Right ventricle myocardium superior (tissue), 1 donor: ENCODE measurements at regions not wholly inside any gene's neighbourhood (a gene's known extent, or its start where the extent isn't known, plus 50 kb on each side); places are given as distances from the start of the nearest gene placed in this dataset.

Experiments used
- ATAC-seq: fragments of 200-7000 bp; cut with Tn5 transposase; one replicate; pipeline ENCODE4 v1.9.1; 2020; ENCODE audit warnings: mild to moderate bottlenecking; ENCODE audit not compliant: poor library complexity
- DNase-seq: peaks from one replicate; pipeline ENCODE4 v3.0.0-alpha.2; 2020
- intact Hi-C: fragments of 100-400 bp; cut with DNase I; formaldehyde crosslinking; loops from one replicate; pipeline ENCODE4 v1.11.2; 2022
- donor health status: DM: no; HTN: yes; CAD: no; lungs with severe emphysema.

DNA sequence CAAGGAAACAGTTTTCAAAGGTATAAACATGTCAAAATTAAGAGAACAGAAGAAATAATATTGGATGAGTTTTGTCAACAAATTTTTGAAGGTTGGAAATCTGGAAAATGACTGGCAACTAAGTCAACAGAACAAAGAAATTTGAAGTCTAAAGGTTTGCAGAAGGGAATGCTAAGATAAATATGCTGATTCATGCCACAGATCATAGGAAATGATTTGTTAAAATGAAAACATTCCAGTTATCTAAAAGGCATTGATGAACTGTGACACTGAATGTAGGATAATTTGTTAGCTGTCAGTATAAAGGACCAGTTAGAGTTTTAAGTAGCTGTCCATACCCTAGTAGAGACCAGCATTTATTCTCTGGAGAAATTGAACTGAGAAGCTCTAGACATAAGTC lies 157.9 kb upstream of the CHRM3 start:
- intact Hi-C loops = no loop called here
- ATAC-seq (no peak), DNase-seq (no peak)

DNA sequence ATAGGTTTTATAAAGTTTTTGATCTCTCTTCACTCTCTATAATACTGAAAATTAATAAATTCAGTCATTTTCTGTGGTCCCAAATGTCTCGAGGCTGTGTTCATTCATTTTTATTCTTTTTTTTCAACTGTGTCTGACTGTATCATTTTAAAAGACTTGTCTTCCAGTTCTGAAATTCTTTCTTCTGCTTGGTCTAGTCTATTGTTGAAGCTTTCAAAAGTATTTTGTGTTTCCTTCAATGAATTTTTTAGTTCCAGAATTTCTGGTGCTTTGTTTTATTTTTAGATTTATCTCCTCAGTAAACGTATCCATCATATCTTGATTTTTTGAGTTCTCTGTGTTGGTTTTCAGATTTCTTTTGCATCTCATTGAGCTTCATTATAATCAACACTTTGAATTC lies 161.0 kb upstream of the CHRM3 start:
- DNase-seq (no peak), ATAC-seq (no peak)
- intact Hi-C loops = no loop called here

DNA sequence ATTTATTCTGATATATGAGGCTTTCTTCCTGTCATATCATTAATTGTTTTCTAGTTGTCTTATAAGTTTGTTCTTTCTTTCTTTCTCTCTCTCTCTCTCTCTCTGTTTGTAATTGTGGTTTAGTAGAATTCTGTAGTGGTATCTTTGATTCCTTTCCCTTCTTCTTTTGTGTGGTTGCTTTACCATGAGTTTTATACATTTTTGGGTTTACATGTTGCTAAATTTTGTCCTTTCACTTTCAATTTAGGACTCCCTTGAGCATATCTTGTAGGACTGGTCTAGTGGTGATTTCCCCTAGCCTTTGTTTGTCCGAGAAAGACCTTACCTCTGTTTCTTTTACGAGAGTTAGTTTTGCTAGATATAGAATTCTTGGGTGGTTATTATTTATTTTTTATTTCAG lies 162.3 kb upstream of the CHRM3 start:
- intact Hi-C loops = no loop called here
- no peak for DNase-seq
- no peak for ATAC-seq

DNA sequence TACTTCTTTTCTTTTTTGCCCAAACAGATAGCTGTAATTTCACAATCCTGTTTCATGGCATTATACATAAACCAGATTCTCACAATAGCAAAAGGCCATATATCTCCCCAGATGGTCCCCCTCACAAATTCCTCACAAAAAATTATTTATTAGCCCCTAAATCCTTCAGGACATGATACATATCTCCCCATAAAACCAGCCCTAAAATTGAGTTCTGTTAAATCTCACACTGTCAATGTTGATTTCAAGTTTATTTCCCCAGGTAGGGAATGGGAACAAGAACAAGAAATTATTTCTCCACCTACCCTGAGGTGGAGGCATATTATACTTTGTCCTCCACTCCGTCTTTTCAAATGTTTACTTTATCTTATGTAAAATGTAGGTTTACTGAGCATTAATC lies 163.4 kb upstream of the CHRM3 start:
- intact Hi-C loops = no loop called here
- DNase-seq (no peak), ATAC-seq (no peak)

DNA sequence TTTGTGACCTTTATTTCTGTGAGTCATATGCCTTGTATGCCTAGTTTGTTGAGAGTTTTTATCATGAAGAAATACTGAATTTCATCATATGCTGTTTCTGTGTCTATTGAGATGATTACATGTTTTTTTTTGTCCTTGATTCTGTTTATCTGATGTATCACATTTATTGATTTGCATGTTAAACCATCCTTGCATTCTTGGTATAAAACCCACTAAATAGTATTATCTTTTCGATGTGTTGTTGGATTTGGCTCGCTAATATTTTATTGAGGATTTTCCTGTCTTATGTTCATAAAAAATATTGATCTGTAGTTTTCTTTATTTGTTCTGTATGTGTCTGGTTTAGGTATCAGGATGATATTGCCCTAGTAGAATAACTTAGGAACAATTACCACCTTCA lies 164.7 kb upstream of the CHRM3 start:
- intact Hi-C loops = no loop called here
- DNase-seq (no peak), ATAC-seq (no peak)

DNA sequence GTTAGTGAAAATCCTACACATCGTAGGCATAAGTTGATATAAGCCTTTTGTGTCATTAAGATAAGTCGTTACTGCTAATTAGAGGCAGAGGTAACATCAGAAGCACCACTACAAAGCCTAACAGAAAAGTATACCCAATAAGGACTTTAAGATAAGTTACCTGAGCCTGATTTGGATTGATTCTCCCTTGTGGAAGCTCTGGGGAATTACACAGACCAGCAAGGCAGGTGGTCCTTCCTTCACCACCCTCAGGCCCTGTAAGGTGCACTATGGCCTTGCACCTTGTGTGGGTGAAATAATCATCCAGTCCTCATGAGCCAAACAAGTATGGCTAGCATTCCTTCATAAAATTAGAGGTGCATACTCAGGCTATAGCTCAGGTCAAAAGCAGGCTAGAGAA lies 166.7 kb upstream of the CHRM3 start:
- ATAC-seq (no peak), DNase-seq (no peak)
- intact Hi-C loops = no loop called here

DNA sequence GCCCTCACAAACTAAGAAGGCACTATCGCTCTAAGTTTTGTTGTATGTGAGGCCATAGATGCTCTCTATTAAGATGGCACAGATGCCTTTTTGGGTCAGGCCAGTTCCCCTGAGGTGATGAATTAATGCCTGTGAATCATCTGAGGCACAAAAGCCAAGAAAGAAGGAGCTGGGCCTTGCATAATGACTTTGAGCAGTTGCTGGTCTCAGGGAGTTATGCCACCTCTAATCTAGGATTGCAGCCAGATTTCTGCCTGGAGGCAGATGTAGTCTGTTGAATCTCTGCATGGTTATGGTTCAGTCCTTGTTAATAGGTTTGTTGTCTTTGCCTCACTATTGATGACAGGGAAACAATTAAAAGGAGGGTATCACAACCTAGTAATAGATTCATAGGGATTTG lies 168.1 kb upstream of the CHRM3 start:
- ATAC-seq = no peak
- intact Hi-C loops = no loop called here
- no peak for DNase-seq

DNA sequence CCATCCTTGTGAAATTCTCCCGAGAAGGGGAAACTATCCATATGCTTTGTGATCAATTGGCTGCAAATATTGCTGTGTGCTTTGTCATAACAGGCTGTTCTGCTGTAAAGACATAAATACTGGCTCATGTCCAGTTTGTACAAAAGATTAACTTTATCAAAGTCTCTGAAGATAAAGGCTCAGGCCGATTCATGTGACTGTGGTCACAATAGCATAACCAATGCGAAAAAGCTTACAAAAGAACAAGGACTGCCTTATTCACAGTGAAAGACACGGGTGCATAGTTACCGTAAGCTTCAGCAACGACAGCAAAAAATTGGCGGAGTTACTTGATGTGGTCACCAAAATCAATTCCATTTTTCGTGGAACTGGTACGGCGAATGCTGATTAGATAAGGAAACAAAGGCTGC lies 173.6 kb upstream of the CHRM3 start:
- ATAC-seq = no peak
- intact Hi-C loops = no loop called here
- DNase-seq = no peak

DNA sequence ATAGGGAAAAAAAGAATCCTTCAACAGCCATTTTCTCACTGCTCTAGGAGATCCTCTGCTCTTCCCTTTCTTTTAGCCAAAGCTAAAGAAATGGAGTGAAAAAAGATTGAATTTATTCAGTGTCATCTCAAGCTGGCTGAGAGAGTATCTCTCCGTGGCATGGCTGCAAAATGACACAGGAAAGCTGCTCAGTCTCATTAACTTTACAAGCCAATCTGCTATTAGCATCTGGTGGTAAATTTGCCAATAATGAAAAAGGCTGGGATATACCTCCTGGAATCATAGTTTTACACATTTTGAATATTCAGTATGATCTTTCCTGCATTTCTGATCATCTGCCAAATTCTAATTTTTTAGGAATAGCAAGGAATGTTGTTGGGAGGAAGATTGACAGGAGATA lies 176.8 kb upstream of the CHRM3 start:
- no peak for ATAC-seq
- DNase-seq = no peak
- intact Hi-C loops = no loop called here

DNA sequence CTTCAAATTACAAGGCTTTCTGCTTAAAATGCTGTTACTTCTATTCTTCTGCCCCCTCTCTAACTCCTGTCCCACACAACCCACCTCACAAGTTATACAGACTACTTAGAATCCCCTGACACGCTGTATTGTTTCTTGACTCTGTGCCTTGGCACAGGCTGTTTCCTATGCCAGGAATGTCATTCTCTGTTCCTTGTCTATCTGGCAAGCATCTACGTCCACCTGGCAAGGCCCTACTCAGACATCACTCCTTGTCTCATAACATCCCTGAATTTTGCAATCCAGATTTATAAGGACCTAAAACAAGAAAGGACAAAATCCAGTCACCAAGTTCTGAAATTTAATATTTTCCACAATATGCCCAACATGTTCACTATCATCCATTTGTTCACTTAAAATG lies 182.0 kb upstream of the CHRM3 start:
- ATAC-seq (no peak), DNase-seq (no peak)
- intact Hi-C loops = no loop called here

DNA sequence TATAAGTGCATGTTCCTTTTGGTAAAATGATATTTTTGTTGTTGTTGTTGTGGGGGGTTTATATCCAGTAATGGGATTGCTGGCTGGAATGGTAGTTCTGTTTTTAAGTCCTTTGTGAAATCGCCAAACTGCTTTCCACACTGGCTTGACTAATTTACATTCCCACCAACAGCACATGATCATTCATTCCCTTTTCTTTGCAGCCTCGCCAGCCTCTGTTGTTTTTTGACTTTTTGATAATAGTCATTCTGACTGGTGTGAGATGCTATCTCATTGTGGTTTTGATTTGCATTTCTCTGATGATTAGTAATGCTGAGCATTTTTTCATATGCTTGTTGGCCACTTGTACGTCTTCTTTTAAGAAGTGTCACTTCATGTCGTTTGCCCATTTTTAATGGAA lies 188.5 kb upstream of the CHRM3 start:
- intact Hi-C loops = no loop called here
- DNase-seq (no peak), ATAC-seq (no peak)

DNA sequence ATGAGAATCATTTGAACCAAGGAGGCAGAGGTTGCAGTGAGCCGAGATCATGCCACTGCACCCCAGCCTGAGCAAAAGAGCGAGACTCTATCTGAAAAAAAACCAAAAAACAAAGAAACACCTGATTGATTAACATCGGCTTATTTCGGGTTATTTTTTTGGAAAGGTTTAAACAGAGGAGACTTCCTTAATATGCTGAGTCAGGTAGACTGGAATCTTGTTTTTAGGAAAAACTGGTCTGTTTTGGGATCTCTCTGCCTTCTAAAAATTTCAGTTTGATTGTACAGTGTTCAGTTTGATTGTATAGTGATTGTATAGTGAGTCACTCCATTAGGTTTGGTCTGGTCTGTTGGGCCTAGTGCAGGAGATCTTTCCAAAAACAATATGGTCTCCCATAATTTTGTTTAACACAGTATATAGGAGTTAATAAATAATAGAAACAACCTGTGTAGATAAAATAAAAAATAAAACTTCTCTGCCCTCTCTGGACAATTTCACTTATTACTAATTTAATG lies 196.3 kb upstream of the CHRM3 start:
- intact Hi-C loops = no loop called here
- no peak for DNase-seq
- no peak for ATAC-seq

DNA sequence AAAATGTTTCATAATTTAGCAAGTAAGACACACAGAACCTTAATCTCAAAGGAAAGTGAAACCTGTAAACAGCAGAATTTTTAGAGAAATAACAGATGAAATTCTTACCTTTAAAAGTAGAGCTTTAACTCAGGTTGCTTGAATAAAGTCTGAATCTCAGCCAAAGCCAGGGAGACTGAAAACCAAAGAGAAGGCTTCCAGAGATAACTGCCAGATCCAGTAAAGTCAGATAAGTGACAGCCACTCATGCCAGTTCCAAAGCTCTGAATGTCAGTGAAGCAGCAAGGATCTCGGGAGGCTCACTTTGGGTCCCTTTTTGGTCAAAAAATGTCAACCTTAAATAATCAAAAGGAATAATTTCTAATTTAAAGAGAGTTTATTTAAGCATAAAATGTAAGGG lies 199.9 kb upstream of the CHRM3 start:
- intact Hi-C loops = no loop called here
- ATAC-seq (no peak), DNase-seq (no peak)

DNA sequence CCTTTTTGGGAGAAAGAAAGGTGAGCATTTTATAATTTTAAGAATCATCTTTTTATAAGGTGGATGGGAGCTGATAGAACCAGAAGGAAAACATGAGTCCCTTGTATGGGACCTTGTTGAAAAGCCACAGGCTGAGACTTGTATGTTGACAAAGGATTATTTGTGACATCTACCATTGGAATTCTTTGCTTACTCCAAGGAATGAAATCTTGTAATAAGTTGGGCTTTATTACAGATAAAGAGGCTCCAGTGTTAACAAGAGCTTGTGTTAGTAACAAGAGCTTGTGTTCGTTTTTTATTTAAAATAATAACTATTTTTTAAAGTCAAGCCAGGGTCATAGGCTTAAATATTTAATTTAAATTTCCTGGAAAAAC lies 201.1 kb upstream of the CHRM3 start:
- intact Hi-C loops = no loop called here
- no peak for ATAC-seq
- no peak for DNase-seq

DNA sequence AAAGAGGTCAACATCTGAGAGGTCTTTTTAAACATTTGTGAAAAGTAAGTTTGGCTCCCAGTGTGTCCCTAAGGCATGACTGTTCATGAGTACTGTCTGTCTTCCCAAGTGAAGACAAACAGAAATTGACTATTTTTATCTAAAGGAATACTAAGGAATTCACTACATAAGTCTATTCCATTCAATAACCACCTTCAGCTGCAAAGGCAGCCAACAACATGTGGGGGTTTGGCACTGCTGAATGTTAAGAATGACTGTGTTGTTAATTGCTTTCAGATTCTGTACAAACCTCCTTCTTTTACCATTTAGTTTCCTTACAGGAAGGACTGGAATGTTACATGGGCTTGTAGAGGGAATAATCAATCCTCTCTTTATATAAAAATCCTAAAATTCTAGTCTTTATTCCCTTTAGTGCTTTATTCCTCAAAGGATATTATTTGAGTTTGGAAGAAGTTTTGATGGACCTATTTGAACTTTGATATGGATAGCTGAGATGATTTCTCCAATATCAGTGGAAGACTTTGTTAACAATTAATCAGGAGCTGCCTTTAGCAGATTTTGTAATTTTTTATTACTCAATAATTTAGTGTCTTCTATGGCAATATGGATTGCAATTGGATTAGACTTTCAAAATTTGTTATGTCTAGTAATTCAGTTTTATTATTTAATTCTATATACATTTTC lies 201.7 kb upstream of the CHRM3 start:
- intact Hi-C loops = no loop called here
- no peak for DNase-seq
- ATAC-seq = no peak

DNA sequence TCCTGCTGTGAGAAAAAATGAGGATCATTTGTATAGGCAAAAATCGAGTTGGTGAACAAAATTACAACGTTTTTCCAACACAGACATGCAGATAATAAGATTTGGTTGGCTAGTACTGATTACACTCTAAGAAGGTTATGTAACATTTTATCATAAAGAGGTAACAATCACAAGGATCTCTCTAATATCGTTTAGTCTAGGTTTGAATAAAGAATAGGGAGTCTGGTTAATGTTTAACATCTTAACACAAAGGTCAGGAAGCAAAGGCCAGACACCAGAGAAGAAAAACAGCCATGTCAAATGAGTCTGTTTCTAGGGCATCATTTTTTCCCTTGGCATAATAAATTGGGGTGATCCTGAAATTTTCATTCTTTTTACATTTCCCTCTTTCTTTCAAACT lies 207.4 kb upstream of the CHRM3 start:
- intact Hi-C loops = no loop called here
- no peak for DNase-seq
- no peak for ATAC-seq

DNA sequence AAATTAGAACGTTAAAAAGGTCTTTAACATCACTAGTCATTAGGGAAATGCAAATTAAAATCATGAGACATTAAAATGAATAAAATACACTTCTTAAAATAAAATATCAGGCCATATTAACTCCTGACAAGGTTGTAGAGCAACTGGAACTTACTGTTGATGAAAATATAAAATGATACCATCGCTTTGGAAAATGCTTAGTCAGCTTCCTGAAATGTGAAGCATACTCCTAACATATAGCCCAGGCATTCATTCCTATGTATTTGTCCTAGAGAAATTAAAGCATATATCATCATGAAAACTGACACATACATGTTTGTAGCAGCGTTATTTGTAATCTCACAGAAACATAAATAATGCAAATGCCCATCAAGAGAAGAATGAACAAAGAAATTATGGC lies 211.5 kb upstream of the CHRM3 start:
- intact Hi-C loops = no loop called here
- ATAC-seq = no peak
- no peak for DNase-seq

DNA sequence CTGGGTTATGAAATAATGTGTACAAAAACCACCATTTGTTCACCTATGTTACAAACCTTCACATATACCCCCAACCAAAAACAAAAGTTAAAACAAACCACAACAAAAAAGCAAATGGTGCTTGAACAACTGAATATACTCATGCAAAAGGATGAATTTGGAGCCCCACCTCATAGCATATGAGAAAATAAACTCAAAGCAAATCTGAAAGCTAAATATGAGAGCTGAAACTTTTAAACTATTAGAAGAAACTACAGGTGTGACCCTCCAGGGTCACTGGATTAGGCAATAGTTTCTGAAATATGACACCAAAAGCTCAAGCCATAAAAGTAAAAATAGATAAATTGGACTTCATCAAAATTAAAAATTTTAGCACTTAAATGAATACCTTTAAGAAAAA lies 215.5 kb upstream of the CHRM3 start:
- ATAC-seq (no peak), DNase-seq (no peak)
- intact Hi-C loops = no loop called here

DNA sequence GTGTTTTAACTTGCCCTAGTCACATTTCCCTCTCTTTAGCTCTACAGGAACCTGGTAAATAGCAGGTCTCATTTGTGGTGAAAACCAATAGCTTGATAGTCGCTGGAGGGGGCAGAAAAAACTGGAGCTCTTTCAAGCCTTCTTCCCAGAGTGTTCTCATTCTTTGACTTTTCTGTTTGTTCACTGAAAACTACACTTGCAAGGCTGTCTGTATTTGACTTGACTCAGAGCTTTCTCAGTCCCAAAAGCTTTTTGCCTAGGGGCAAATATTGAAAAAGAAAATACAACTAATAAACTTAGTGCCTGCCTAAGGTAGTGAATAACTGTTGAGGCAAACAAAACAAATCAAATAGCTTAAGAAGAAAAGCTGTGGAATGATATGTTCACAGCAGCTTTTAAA lies 217.1 kb upstream of the CHRM3 start:
- intact Hi-C loops = no loop called here
- DNase-seq (no peak), ATAC-seq (no peak)

DNA sequence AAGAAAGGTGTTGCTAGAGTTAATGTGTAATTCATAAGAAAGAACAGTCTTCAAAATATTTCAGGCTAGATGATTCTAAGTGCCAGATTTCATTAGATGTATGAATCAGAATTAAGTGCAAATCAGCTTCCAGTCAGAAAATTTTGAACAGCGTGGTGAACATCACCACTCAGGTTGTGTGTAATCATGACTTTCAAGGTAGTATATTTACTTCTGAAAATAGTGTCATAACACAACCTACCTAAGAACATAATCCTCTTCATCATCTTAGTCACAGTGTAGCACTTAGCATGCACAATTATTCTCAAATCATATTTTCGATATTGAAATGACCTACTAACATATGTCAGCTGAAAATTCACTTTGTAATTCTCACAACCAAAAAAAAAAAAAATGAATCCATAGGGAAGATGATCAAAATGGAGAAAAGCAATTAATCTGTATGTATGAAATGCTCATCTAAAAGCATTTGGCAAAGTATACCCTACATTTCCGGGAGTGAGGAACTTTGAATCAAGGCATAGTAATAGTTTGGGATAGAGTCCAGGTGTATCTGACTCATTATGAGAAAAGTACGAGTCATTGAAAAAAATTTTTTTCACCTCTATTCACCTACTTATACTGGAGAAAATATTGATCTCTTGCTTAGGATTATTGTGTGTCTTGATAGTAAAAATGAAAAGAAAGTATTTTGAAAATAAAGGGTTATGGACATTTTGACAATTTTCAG lies 221.8 kb upstream of the CHRM3 start:
- intact Hi-C loops = no loop called here
- DNase-seq (no peak), ATAC-seq (no peak)
